Stimulated activated CD4-positive, alpha-beta T cell treated with anti-CD3 and anti-CD28 coated beads, Interleukin-4, amount 100 ng/mL, for 4 hours (primary cell): ENCODE measurements at regions not wholly inside any gene's neighbourhood (a gene's known extent, or its start where the extent isn't known, plus 50 kb on each side); places are given as distances from the start of the nearest gene placed in this dataset.

ENCODE experiments used
- DNase-seq, 2 experiments: peaks; one replicate each; pipeline ENCODE4 v3.0.0-alpha.2; 2020

DNA sequence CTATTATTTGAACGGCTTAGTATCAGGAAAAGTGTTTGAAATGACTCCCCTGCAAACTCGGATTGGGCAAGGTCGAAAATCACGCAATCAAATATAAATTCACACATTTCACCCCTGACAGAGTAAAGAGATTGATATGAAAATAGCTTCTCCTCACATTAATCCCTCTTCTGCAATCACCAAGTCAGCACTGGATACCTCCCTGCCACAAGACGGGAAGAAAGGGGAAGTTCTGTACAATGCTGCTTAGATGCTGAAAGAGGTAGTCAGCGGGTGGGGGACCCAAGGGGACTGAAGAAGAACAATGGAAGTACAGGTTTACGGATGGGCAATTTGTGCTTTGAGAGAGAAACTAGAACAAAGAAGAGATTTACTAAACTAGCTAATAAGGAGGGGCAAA, 72.0 kb upstream of the ANK3 start:
- no peak for DNase-seq

DNA sequence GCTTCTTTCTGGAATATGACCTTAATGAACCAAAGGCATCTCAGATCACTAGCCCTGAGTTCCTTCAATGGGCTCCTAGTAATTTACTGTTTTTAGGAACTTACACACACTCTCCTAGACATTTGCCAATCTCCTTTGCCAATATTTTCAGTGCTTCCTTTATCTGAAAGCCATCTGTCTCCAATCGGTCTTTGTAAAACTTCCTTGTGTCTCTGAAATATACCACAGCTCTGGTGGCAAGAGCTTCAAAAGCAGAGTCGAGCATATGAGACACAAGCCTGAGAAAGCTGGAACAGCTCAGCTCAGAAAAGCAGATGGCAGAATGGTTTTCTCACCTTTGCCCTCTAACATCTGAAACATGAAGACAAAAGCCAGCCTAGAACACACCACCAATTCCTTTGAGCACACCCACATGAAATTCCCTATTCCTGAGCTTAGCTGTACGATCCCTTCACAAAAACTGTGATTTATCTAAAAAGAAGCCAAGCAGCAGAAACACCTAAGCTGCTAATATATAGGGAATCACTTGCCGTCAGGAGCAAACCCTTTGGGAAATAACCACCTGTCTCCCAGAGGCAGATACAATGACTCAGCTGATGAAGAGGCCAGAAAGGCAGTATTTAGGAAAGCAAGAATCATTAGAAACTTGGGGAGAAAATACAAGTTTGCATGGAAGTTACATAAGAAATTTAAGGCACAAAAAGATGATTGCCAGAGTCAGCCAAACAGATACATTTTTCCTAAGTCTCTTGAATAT, 70.2 kb upstream of the ANK3 start:
- no peak for DNase-seq

DNA sequence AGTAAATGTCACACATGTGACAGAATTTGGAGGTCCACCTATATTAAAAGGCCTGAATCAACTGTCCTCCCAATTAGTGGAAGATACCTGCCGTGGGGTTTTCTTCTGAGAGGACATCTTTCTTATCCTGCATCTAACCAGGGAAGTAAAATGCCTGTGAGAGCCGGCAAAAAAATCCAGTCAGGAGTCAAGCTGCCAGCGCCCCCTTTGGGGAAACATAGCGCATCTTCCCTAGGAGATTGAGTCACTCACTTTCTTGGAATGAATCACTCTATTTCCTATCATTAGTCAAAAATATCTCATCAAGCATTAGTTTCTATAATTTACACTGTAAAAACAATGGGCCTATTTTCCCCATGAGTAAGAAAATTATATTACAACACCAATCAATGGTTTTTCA, 66.4 kb upstream of the ANK3 start:
- no peak for DNase-seq

DNA sequence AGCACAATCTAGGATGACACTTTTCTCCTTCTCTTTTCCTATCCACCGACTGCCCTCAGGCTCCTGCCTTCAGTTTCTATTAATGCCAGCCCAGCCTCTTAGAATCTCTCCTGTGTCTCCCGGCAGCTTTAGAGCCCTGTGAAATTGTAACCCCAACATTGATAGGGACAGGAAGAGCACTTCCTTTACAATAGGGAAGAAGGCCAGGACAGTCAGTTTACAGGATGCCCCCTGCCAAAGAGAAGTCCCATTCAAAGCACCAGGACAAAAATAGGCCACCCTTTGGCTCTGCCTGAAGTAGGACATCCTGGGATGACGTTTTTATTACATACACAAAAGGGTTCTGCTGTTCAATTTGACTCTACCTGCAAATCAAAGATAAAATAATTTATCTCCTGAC, 64.7 kb upstream of the ANK3 start:
- no peak for DNase-seq

DNA sequence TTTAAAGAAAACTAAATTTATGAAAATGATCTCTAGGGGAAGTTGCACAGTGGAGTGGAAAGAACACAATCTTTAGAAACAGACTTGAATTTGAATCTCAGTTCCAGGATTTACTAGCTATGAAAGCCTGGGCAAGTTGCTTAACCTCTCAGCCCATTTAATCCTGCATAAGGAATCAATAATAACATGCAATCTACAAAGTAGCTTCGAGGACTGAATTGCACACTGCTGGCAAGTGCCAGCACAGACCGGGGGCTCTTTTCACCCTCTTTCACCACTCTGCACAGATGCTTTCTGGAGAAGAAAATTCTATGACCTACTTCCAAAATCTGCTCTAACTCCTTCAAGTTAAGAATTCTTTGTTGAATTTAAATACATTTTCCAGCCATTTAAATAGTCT, 63.4 kb upstream of the ANK3 start:
- no peak for DNase-seq

DNA sequence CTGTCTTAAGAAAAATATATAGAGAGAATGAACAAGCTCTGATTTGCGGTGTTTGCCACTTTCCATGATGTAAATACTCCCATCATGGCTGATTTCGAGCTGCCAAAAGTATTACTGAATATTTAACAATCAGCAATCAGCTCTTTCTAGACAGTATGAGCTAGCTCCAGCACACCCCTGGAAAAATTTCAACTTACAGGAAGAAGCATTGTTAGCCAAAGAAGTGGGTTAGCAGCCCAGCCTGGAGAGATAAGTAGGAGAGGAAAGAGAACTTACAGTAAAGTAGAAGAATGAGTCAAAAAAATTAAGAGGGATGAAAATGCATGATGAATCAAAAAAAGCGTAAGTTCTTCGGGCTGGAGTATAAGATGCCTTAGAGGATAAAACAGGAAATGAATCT, 60.6 kb upstream of the ANK3 start:
- no peak for DNase-seq

DNA sequence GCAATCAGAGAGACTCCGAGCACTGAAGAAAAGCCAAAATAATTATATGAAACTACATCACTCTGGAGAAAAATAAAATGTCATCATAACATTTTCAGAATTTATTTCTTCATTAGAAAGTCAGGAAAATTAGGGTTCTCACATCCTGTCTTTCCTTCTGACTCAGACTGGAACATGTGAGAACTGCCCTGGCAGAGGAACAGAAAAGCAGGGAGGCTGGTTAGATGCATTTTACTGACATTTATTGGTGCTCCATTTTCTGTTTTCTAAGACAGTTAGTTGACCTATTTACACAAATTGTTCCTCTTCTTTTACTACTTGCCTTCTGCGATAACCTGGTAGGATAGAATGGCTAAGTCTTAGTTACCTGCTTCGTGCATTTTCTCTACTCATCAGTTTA, 58.6 kb upstream of the ANK3 start:
- DNase-seq: no peak

DNA sequence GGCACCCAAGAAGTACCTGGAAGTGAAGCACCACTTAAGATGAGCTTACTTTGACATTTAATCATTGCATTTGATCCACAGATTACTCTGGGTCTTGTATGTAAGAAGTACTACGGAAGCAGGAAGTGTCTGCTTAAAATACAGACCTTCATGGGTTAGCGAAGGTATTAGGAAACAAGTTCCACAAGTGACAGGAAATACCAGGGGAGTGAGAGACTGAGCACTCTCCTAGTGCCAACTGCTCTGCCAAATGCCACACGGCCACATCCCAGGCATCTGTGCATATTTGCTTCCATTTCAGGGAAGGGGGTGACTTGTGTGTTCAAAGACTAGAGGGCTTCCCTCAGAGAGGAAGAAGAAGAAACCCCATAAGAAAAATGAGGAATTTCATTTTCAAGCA, 57.2 kb upstream of the ANK3 start:
- DNase-seq: no peak

DNA sequence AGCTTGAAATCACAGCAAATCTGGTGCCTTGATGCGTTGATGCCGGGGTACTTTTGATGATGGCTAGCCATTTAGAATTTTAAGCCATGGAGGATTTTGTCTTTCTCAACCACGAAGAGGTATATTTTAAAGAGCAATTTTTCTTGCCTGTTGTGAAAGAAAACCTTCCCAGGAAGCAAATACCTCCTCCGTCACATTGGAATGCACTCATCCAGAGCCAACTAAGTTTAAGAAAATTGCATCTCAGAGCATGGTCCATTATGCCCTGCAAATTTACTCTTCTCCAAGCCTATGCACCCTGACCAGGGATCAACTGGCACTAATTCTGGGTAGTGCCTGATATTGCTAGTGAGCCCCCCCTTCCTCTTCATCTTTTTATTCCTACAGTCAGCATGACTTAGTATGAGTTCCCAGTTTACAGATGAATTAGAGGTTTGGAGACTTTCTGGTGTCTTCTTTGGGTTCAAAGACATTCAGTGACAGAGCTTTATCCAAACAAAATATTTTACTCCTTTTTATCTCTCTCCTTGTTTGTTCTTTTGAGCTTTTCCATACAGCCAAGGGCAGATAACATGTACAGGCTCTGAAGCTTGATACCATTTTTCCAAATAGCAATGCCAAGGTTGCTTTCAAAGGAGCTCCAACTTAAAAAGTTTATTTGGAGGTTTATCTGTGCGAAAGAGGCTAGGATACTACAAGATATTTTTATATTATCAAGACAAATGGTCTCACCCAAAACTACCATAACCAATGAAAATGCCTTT, 56.6 kb upstream of the ANK3 start:
- DNase-seq: no peak

DNA sequence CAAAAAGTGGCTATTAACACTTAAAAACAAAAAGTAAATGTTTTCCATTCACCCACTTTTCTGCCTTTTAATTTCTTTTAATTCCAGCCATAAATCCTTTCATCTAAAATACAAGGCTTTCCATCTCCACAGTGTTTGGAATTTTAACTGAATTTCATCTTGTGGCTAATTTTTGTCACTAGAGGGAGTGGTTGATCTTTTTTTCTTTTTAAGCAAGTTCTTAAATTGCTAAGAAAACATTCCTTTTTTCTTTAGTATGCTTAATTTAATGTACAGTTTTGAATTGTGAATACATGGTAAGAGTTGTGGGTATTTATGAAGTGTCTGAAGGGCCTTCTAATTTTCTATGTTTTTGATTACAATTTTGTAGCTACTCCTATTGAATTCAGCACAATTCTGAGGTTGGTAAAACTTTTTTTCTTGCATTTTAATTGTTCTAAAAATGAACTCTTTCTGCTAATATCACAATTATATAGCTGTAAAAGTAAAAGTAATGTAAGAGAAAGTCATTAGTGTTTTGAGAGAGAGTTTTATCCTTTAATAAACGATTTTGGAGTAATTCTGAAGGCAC, 54.9 kb upstream of the ANK3 start:
- DNase-seq: no peak

DNA sequence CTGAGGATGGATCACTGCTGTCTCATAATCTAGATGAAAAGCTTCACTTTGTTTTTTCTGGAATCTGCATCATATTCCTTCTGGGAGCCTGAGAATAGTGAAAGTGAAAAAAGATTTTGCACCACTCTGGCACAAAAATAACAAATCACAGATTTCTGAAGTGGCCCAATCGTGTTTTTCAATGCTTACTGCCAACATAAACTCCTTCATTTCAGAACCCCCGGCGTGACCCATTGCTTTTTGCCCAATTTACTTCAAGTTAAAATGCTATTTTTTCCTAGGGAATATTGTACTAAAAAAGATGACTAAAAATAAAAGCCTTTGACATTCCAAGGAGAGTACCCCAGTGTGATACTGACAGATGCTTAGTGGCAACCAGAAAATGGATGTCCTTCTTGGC, 53.7 kb upstream of the ANK3 start:
- no peak for DNase-seq

DNA sequence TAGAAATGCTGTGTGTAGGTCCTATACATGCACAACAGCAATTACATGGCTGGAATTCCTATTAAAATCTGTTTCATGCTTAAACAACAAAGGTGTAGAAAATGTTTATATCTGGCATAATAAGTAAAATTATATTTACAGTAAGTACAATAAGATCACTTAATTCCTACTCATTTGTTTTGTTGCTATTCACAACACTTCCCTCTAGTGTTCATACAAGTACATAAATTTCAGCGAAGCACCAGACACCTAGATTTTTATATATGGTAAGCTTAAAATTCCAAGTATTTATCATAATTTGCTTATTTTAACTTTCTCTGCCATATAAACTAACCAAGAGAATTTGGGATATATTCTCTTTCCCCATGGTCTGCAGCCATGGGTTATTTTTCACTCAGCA, 51.8 kb upstream of the ANK3 start:
- no peak for DNase-seq

DNA sequence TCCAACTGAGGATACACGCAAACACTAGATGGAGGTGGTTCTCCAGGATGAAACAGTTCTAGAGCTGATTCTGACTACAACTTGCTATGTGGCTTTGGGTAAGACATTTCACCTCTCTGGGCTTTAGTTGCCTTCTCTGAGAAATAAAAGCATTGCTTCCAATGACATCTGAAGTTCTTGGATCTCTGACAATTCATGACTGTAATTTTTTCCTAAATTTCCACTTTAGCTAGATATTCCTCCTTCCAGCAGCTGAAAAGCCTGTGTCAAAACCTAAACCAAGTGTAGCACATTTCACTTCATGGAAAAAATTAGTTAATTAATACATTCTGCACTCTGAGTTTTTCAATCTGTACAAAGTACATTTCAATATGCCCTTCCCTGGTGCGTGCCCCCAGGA, 50.0 kb upstream of the ANK3 start:
- DNase-seq: no peak
